Activated T-cell treated with anti-CD3 and anti-CD28 coated beads for 24 hours (primary cell): ENCODE measurements at regions not wholly inside any gene's neighbourhood (a gene's known extent, or its start where the extent isn't known, plus 50 kb on each side); places are given as distances from the start of the nearest gene placed in this dataset.

Source experiments
- DNase-seq: peaks from one replicate; pipeline ENCODE4 v3.0.0-alpha.2; 2020; ENCODE audit warnings: low read depth

DNA sequence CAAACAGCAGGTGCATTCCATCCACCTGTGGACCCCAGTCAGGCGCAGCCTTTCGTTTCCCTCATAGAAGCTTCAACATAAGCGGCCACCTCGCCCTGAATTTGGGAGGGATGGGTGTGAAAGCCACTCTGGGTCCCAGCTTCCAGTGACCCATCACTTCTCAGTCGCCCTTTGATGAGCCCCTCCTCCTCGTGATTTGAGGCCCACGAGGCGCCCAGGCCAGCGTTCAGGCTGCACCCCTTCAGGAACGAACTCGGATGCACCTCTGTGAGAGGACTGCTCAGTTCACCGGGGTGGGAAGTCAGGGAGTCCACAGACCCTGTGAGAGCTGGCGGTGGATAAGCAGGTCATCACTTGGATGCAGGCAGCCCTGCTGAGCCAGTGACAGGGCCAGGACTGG is 1118.2 kb downstream of the BRD1 start:
- no peak for DNase-seq

DNA sequence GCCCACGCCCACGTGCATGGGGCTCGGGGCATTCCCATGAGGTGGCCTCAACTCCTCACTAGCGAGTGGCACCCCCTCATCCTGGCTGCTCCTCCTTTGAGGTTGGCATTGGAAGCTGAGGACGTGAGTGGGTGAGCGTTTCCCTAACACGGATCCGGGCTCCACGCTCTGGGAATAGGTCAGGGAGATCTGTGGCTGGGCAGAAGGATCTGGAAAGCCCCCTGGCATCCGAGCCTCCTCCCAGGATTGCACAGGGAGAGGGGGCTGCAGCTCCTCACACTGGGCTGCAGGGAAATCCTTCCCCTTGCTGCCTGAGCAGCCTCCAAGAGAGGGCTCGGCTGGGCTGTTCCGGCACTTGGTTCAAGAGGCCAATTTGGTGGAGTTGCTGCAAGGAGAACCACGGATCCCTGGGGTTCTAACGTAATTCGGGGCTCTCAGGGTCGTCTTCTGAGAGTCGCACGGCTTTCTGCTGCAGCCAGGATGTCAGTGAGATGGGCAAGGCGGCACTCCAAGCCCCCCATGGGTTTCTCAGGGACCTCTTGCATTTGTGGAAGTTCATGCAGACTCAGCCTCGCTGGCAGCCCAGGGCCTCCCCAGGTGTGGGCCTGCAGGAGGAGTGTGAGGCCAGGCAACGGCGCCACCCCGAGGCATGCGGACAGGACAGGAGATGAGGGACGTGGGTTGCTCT is 1119.0 kb downstream of the BRD1 start:
- DNase-seq, result no peak

- DNase-seq, result no peak
Measured at GRCh38 chr22:48707763-48708557, 1119.7 kb downstream of the BRD1 start.

DNA sequence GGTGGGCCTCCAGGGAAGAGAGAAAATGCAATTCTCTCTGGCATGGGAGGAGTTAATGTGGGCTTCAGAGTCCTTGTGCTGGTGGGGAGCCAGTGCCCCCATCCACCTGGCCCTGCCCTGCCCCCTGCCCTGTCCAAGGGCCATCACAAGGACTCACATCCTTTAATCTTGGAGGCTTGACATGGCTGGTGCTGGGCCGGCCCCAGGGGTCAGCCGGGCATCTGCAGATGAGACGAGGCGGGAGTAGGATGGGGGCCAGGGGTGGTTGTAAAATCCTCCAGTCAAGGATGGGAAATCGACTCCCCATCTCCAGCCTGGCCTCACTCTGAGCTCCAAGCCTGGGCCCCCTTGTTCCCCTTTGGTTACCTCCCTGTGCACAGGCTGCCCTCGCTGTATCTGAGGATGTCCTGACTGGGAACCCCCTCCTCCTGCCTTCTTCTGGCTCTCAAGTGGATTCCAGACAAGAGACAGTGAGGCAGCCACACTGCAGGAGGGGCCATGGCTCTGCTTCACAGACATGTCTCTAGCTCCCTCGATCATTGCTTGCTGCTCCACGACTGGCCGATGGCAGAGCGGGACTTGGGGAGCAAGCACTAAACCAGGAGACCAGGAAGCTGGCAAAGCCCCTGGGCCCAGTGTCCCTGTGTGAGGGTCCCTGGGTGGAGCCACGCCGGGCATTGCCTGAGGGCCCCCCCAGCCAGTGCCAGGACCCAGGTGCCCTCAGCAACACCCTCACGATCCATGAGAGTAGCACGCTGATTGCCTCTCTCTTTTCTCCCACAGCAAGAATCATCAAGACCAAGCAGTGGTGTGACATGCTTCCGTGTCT is 1120.5 kb downstream of the BRD1 start:
- no peak for DNase-seq

DNA sequence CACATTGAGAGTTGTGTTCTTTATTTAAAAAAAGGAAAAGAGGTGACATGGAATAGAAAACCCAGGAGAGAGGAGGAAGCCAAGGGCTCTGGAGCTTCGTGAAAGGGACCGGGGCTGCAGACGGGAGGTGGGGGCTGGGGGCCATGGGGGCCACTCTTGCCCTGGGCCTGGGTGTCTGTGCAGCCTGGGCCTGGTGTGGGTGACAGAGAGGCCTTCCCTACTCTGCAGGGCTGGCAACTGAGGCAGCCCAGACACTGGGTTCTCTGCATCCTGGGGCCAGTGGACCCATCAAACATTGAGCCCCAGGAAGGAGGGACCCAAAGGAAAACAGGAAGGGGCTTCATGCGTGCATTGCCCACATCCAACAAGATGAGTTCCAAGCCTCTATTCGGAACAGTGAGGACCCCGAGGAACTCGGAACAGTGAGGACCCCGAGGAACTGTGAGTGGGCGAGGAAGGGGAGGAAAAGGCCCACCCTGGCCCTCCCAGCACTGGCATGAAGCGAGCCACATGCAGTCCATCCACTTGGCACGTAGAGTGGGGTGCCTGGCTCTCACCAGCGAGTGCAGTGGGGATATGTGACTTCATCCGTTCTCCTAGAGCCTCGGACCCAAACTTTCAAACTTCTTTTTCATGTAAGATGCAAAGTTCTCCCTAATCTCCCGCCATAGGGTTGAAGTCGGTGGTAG is 1121.6 kb downstream of the BRD1 start:
- DNase-seq, result no peak

- DNase-seq, result no peak
Measured at GRCh38 chr22:48705159-48705916, 1122.3 kb downstream of the BRD1 start.

DNA sequence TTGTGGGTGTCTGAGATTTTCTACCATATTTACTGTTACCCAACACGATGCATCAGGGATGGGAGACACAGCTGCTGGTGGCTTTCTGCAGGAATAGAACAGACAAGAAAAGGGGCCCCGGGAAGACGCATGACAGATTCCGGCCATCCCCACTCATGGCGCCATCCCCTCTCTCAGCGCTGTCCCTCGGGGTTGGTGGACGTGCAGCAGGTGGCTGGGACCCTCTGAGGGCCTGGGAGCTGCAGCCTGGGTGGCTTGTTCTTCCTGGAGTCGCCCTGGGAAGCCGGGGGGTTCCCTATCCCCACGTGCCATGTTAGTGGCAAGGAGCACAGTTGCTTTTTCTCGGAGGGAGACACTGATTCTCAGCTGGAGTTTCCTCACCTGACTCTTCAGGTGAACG is 1123.3 kb downstream of the BRD1 start:
- no peak for DNase-seq

- DNase-seq, result no peak
Measured at GRCh38 chr22:48703265-48703941, 1124.3 kb downstream of the BRD1 start.

GRCh38 chr22:48702573-48703264 is 1125.0 kb downstream of the BRD1 start:
- DNase-seq, result no peak

- DNase-seq, result no peak
Measured at GRCh38 chr22:48701296-48702030, 1126.2 kb downstream of the BRD1 start.

- DNase-seq, result no peak
Measured at GRCh38 chr22:48700566-48701295, 1126.9 kb downstream of the BRD1 start.

DNA sequence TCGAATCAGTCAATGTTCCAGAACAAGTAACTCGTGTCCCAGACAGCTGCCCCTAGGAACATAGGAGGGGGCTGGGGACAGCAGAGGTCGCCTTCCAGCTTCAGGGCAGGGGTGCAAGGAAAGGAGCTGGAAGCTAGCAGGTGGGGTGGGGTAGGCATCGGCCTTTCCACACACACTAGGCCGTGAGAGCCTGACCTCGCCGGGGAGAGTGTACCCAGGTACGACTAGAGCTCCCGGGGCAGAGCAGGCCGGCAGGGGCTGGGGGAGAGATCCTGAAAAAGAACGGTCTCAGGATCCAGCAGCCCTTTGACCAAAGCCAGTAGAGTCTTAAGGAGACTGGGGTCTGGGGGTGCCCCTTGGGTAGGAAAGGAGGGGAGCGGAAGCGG is 1127.5 kb downstream of the BRD1 start:
- DNase-seq, result no peak

DNA sequence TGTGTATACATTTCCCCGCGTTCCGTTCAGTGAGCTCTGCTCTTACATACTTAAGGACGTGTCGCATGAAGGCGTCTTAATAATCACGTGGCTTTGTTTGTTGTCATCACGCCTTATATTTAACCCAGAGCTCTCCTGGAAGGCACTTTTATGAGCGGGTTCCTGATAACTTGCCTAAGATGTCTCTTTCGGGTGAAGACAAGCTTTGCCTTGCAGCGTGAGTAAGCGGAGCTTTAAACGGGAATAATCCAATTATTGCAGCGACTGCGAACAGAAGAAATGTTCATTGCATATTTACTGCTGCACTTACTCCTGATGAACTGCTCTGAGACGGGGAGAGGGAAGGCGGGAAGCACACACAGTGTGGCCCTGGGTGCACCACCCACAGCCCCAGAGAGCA is 1128.2 kb downstream of the BRD1 start:
- no peak for DNase-seq

GRCh38 chr22:48698618-48699017 is 1129.1 kb downstream of the BRD1 start:
- no peak for DNase-seq

DNA sequence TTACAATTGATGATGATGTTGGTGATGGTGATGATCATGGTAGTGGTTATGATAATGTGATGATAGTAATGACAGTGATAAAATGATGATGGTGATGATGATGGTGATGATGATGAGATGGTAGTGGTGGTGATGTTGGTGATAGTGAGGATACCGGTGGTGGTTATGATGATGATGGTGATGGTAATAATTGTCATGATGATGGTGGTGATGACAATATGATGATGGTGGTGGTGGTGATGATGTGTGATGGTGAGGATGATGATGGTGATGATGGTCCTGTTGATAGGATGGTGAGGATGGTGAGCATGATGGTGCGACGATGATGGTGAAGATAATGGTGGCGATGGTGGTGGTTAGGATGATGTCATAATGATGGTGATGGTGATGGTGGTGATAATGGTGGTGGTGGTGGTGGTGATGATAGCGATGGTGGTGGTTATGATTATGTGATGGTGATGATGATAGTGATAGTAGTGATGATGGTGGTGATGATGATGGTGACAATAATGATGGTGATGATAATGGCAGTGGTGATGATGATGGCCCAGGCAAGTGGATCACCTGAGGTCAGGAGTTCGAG is 1129.9 kb downstream of the BRD1 start:
- DNase-seq, result no peak

DNA sequence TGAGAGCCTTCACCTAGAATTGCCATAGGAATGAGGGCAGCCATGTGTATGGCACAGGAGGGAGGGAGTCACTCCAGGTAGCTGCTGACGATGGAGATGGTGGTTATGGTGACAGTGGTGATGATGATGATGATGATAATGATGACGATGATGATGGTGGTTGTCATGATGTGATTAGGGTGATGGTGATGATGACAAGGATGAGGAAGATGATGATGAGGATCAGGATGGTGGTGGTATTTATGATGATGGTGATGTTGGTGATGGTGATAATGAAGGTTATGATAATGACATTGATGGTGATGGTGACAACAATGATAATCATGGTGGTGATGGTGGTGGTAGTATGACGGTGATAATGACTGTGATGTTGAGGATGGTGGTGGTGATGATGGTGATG is 1130.5 kb downstream of the BRD1 start:
- no peak for DNase-seq

DNA sequence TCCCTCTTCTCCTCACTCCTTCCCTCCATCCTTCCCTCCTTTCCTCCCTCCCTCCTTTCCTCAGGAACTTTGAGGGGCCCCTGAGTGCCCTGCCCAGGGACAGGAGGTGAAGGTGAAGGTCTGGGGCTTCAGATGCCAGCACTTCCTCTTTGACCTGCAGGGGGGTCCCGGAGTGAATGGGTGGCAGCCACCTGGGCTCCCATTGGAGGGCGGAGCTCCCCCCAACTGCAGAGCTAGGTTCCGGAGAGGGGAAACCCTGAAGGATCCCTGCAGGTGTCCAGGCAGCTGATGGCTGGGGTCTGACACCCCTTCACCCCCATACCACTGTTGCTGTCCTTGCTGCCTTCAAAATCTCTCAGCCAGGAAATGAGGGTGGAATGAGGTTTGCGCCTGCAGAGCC is 1131.3 kb downstream of the BRD1 start:
- DNase-seq, result no peak

DNA sequence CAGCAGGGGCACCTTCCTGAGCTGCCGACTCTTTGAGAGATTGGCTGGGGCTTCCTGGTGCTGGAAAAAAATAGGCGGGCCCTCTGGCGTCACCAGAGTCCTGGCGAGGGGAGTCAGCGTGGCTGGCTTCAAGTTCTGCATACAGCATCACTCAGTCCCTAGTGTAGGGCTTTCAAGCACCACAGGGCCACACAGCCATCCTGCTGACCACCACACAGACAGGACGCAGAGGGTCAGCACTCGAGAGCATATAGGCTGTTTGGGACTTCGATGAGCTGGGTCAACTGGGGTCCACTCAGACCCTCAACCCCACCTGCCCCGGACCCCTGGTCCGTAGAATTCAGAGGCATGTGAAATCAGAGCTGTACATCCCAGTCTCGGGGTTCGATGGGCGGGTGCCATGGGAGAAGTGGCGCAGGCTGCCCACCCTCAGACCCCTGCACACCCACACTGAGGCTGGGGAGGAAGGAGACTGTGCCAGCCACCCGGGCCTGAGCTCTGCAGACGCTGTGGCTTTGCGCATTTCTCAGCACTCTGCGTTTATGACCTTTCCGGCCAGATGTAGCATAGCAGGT is 1131.9 kb downstream of the BRD1 start:
- no peak for DNase-seq
